Osteocyte (in vitro differentiated cells): ENCODE measurements at regions not wholly inside any gene's neighbourhood (a gene's known extent, or its start where the extent isn't known, plus 50 kb on each side); places are given as distances from the start of the nearest gene placed in this dataset.

Source experiments
- DNase-seq: peaks from one replicate; pipeline ENCODE4 v3.0.0; 2021; ENCODE audit warnings: mixed read lengths; ENCODE audit not compliant: unreplicated experiment; ENCODE audit errors: extremely low spot score
- H3K27ac Mint-ChIP-seq: one replicate; pipeline ENCODE4 v1.8.0; 2021; ENCODE audit warnings: mild to moderate bottlenecking, mixed read lengths; ENCODE audit not compliant: unreplicated experiment
- H3K27me3 Mint-ChIP-seq: one replicate; pipeline ENCODE4 v1.8.0; 2021; ENCODE audit warnings: mixed read lengths; ENCODE audit not compliant: unreplicated experiment
- H3K36me3 Mint-ChIP-seq: one replicate; pipeline ENCODE4 v1.8.0; 2021; ENCODE audit warnings: mixed read lengths; ENCODE audit not compliant: unreplicated experiment
- H3K4me1 Mint-ChIP-seq: one replicate; pipeline ENCODE4 v1.8.0; 2021; ENCODE audit warnings: mixed read lengths; ENCODE audit not compliant: unreplicated experiment
- H3K4me3 Mint-ChIP-seq: one replicate; pipeline ENCODE4 v1.8.0; 2021; ENCODE audit warnings: mild to moderate bottlenecking, moderate library complexity, mixed read lengths; ENCODE audit not compliant: unreplicated experiment
- H3K9me3 Mint-ChIP-seq: one replicate; pipeline ENCODE4 v1.8.0; 2021; ENCODE audit warnings: mixed read lengths; ENCODE audit not compliant: unreplicated experiment
- CTCF ChIP-seq: fragments of 200-600 bp; sonication (generic); IDR thresholded peaks from 2 replicates; pipeline ENCODE4 v1.5.0; 2021; ENCODE audit warnings: antibody characterized with exemption, mild to moderate bottlenecking, moderate library complexity

- Mint-ChIP-seq H3K27ac (no peak overlapping the region), H3K36me3 (no peaks in the 10 kb centered on the region), H3K4me1 (peaks cover 10% of the 10 kb centered on the region), H3K4me3 (no peak overlapping the region), H3K27me3 (no peaks in the 10 kb centered on the region), H3K9me3 (no peaks in the 10 kb centered on the region)
- no peak for TF ChIP-seq CTCF
- DNase-seq = no peak
These were observed 198.1 kb downstream of the C9orf50 start for GRCh38 chr9:129422843-129423192.

- no peak overlapping the region for H3K27ac Mint-ChIP-seq
- no peaks in the 10 kb centered on the region for H3K36me3 Mint-ChIP-seq
- no peak for DNase-seq
- no peak for TF ChIP-seq CTCF
- H3K4me3 Mint-ChIP-seq = no peak overlapping the region
- no peaks in the 10 kb centered on the region for H3K9me3 Mint-ChIP-seq
- no peaks in the 10 kb centered on the region for H3K27me3 Mint-ChIP-seq
- H3K4me1 Mint-ChIP-seq = peaks cover 11% of the 10 kb centered on the region
These were observed 198.7 kb downstream of the C9orf50 start for GRCh38 chr9:129422032-129422842.

- no peaks in the 10 kb centered on the region for H3K27me3 Mint-ChIP-seq
- no peaks in the 10 kb centered on the region for H3K9me3 Mint-ChIP-seq
- no peak for DNase-seq
- no peak overlapping the region for H3K4me3 Mint-ChIP-seq
- H3K27ac Mint-ChIP-seq = no peak overlapping the region
- no peak for TF ChIP-seq CTCF
- no peaks in the 10 kb centered on the region for H3K36me3 Mint-ChIP-seq
- peaks cover 15% of the 10 kb centered on the region for H3K4me1 Mint-ChIP-seq
These were observed 199.5 kb downstream of the C9orf50 start for GRCh38 chr9:129421371-129421770.

- H3K27ac Mint-ChIP-seq = no peak overlapping the region
- no peaks in the 10 kb centered on the region for H3K9me3 Mint-ChIP-seq
- DNase-seq = no peak
- H3K4me3 Mint-ChIP-seq = no peak overlapping the region
- no peaks in the 10 kb centered on the region for H3K36me3 Mint-ChIP-seq
- peaks cover 15% of the 10 kb centered on the region for H3K4me1 Mint-ChIP-seq
- H3K27me3 Mint-ChIP-seq = no peaks in the 10 kb centered on the region
- no peak for TF ChIP-seq CTCF
These were observed 200.2 kb downstream of the C9orf50 start for GRCh38 chr9:129420721-129421120.

GRCh38 chr9:129419382-129419899 is 201.5 kb downstream of the C9orf50 start:
- no peak for TF ChIP-seq CTCF
- H3K4me3 Mint-ChIP-seq = no peak overlapping the region

More at GRCh38 chr9:129419382-129419899, 201.5 kb downstream of the C9orf50 start:
- no peak overlapping the region for H3K27ac Mint-ChIP-seq
- no peaks in the 10 kb centered on the region for H3K9me3 Mint-ChIP-seq
- no peaks in the 10 kb centered on the region for H3K36me3 Mint-ChIP-seq
- H3K27me3 Mint-ChIP-seq = no peaks in the 10 kb centered on the region
- no peak for DNase-seq
- H3K4me1 Mint-ChIP-seq = peaks cover 21% of the 10 kb centered on the region
